GM19035 (cell line): ENCODE measurements at regions not wholly inside any gene's neighbourhood (a gene's known extent, or its start where the extent isn't known, plus 50 kb on each side); places are given as distances from the start of the nearest gene placed in this dataset.

Experiments used
- ATAC-seq: cut with Tn5 transposase; IDR thresholded peaks from one replicate; pipeline ENCODE4 v1.9.1; 2021; ENCODE audit not compliant: unreplicated experiment

DNA sequence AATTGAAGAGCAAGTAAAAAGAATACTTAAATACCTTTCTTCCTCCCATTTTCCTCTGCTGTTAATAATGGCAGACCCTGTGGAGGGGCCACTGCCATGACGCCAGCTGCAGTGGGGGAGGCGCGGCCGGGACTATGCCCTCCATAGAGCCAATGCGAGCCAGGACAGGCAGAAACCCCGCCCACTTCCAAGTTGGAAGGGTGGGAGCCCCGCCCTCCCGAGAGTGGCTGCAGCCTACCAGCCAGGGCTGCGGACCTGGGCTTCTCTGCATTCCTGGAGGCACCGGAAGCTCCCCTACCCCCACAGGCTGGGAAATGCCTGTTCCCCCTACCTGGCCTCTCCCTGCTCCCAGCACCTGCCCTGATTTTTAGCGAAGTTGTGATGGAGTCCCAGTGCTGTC, 439.4 kb upstream of the CDH19 start:
- no peak for ATAC-seq

DNA sequence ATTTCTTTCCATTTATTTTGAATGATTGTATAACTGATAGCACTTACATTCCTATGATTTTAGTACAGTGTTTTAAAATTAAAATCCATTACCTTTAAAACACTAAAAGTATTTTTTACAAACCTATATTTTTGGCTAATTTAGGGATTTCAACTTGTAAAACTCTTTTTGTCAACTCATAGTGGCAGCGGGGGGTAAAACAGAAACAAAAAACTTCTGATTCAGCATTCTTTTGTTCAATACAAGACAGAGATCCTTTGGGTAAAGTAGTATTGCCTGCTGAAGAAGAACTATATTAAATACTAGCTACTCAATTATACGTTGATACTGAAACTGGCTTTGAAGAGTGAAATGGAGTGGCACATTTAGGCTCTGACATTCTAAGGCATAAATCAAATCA, 437.4 kb upstream of the CDH19 start:
- no peak for ATAC-seq

DNA sequence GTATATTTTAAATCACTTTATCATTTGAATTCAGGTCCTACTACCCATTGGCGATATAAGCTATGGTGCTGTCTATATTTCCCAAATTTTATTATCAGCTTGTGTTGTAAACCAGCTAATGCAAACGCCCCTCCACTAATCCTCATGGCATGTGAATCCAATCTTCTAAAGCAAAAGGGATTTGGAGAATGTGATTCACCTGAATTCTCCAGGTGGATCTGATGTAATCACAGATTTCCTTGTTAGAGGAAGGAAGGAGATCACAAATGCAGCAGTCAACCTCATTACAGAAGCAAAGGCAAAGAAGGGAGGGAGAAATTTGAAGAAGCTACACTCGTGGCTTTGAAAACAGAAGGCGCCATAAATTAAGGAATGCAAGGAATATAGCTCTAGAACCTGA, 431.1 kb upstream of the CDH19 start:
- ATAC-seq = no peak

DNA sequence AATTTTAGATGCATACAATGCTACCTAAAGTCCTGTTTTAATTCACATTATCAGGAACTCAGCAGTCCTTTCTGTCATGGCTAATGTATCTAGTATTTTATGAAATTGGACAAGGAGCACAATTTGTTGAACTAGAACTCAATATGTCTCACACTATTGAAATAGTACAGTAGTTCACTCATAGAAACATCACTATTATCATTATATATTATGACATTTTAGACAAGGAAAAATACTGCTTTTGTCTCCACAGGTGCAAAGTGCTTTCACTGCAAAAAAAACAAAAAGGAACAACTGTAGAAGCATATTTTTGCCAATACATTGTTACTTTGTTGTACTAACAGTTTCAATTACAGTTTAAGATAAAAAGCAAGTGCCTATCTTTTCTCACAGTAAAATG, 419.2 kb upstream of the CDH19 start:
- no peak for ATAC-seq

DNA sequence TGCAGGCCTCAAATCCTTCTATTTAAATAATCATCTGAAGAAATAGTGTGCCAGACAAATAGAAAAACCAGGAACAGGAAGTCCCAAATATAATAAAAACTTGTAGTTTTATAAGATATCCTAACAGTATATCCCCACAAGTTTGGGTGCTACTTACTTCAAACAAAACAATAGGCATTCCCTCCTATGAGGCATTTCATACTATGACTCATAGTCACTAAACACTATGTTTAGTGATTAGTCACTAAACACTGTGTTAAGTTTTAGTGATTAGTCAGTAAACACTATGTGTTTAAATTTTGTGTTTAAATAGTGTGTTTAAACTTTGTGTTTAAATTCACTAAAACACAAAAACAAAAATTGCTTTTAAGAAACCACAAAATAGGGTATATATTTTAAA, 407.0 kb upstream of the CDH19 start:
- no peak for ATAC-seq

DNA sequence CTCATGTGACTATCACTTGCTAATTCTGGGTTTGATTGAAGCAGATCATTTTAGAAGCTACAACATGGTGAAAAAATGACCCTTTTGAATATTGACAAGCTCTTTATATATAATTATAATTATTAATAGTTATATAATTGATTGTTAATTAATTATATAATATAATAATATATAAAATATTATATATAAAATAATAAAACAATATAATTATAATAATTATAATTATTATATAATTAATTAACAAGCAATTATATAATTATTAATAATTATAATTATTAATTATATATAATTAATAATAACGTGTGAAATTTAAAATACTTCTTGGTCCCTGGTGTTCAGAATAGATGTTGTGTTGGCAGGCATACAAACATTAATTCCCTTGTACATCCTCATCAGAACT, 404.1 kb upstream of the CDH19 start:
- ATAC-seq = no peak

DNA sequence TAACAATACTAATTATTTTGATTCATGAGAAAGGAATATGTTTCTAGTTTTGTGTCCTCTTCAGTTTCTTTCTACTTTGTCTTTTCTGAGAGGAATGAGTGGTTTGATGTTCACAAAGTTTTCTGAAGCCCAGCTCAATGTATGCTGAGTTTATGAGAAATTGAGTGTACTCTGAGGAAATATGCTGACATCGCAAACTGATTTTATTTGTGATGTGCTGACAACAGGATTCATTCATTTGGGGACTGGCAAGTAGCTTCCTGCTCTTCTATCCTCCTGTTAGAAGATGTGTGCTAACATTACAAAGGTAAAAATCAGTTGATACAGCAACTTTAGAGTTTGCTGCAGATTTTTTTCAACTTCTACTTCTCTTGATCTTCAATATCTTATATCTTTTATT, 403.2 kb upstream of the CDH19 start:
- ATAC-seq = no peak

DNA sequence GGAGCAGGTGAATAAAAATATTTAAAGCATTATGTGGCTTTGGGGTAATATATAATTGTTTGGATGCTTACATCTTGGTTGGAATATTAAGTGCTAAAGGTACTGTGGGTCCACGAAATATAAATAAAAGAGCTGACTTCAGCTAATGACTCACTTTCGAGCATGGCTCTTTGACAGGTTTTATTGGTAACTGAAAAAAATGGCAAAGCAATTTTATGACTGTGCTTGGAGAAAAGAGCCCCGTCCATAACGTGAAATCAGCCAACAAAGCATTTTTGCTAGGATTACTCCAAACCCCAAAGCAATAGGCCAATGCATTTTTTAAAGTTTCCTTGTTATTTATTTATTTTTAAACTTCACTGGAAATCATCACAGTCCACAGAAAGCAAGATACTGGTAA, 397.2 kb upstream of the CDH19 start:
- no peak for ATAC-seq

DNA sequence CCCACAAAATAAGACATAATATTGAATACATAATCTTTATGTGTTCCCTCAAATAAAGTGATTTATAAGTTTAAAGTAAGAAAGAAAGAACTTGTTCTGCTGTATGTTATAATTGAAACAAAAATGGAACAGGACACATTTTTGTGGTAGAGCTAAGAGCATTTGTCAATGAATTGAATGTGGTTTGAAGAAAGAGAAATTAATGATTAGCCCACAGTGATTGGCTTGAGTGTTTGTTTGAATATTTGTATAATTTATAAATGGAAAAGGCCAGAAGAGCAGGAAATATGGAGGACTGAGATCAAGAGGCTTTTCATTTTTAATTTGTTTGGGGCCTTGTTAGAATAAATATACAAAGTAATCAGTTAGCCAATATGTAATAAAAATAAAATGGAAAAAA, 395.1 kb upstream of the CDH19 start:
- ATAC-seq = no peak

DNA sequence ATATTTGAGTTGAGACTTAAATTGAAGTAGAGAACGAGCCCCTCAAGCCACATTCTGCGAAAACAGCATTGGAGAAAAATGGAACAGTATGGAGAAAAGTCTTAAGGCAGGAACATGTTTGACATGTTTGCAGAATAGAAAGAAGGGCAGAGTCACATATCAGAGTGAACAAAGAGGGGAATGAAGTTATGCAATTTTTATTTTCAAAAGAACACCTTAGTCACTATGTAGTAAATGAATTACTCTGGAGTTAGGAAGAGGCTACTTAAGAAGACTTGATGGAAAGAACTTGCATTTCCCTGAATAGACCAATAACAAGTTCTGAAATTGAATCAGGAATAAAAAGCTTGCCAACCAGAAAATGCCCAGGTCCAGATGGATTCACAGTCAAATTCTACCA, 391.4 kb upstream of the CDH19 start:
- ATAC-seq = no peak

GRCh38 chr18:66994790-66995189, 390.9 kb upstream of the CDH19 start:
- no peak for ATAC-seq

DNA sequence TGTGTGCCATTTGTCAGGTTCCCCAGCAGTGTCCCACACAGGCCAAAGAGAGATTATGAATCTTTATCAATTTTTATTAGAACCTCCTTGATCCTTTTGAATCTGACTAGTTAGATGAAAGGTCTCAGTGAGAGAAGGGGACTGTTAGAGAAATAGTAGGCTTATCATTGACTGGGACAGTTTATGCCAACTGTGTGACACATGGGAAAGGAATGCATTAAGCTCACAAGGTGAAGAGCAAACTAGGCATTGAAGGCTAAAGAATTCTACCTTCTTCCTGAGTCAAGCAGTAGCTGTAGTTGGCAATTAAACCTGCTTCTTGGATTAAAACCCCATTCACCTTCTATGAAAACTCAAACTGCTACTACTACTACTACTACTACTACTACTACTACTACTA, 389.6 kb upstream of the CDH19 start:
- no peak for ATAC-seq

DNA sequence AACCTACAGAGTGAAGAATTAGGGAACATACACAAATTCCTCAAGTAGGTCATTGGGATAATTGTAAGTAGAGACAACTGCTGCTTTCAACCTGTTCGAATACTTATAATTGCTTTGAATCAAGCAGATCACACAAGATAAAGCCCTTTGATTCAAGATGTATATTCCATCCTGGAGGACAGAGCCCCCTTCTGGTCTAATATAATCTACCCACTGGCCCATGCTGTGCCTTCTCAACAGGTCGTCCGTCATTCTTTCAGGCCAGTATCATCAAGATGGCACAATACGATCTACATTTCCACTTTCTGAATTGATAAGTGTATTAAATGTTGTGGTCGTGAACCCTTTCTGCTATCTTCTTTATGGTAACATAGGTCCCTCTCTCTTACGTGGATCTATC, 387.0 kb upstream of the CDH19 start:
- ATAC-seq = no peak

DNA sequence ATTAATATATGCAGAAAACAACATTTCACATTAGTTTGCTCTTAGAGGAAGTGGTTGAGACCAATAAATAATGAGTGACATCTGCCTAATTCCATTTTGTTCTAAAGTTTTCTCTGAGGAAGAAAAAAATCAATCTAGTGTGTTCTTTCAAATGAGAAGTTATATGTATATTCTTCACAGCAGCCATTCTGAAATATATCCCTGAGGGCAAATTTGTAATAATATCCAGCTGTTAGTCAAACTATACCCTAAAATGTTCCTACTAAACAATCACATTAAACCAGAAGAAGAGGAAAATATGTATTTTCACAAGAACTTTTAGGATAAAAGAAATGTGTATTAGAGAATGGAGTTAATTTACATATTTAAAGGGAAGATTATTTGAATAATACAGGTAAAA, 375.1 kb upstream of the CDH19 start:
- no peak for ATAC-seq

DNA sequence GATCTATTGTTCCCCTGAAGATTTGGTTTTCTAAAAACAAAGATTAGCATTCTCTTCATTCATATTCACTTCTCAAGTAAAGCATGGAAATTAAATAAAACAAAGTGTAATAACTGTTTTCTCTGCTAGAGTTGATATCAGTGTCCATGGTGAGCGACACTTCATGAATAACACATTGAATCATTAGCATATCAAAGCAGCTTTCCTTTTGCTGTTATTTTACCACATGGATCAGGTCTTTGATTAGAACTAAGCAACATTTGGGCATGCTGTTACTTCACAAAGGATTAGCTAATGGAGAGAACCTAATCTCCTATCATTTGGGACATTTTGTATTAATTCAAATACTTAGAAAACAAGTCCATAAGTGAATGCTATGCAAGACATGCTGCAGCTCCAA, 368.8 kb upstream of the CDH19 start:
- ATAC-seq = no peak

GRCh38 chr18:66971960-66972359, 368.1 kb upstream of the CDH19 start:
- ATAC-seq = no peak

DNA sequence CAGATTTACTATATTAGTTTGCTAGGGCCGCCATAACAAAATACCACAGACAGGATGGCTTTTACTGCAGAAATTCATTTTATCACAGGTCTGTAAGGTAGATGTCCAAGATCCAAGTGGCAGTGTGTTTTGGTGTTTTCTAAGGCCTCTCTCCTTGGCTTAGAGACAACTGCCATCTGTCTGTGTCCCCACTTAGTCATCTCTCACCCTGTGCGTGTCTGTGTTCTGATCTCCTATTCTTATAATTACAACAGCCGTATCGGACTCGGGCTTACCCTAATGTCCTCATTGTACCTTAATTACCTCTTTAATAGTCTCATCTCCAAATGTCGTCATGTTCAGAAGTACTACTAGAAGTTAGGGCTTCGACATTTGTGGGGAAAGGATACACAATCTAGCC, 362.3 kb upstream of the CDH19 start:
- ATAC-seq = no peak

DNA sequence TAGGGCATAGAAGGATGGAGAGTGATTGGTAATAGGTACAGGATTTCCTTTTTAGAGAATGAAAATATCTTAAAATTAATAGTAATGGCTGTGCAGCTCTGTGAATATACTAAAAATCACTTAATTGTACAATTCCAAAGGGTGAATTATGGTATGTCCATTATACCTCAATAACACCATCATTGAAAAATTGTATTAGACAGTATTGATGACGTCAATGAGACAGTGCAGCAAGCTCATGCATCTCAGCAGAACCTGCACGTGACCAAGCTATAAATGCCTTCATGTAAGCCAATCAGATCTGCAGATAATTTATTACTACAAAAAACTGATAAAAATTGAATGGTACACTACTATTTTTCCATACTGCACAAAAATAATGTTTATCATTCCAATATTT, 354.4 kb upstream of the CDH19 start:
- no peak for ATAC-seq

- ATAC-seq = no peak
Measured at GRCh38 chr18:66951750-66952149, 347.9 kb upstream of the CDH19 start.

DNA sequence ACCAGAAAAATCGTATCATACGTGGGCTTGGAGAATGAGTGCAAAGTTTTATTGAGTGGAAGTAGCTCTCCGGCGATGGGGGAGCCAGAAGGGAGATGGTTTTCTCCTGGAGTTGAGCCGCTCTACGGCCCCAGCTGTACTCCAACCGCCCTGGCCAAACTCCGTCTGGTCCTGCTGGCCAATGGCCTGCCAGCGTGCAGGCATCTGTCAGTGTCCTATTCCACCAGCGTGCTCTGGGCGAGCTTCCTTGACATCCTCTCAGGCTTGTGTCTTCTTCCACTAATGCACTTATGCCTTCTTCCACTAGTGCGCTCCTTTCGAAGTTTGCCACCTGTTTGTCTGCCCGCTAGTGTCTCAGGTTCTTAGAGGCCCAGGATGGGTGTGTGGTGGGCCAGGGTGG, 345.5 kb upstream of the CDH19 start:
- ATAC-seq = no peak

GRCh38 chr18:66937546-66937945, 333.7 kb upstream of the CDH19 start:
- ATAC-seq = no peak

DNA sequence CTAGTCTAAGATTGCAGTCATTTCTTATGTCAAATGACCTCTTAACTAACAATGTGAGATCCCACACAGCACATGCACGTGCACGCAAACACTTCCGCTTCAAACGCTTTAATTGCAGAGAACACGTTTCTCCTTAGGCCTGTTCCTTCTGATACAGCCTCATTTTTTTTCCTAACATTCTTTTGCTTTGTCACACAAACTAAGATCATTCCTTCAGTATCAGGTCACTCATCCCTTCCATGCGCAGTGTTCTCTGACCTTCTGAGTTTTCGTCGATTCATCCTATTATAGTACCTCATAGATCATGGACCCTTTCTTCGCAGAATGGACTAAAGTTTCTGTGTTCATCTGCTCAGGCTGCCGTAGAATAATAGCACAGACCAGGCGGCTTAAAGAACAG, 327.1 kb upstream of the CDH19 start:
- ATAC-seq = no peak

GRCh38 chr18:66916834-66917233, 312.9 kb upstream of the CDH19 start:
- no peak for ATAC-seq

DNA sequence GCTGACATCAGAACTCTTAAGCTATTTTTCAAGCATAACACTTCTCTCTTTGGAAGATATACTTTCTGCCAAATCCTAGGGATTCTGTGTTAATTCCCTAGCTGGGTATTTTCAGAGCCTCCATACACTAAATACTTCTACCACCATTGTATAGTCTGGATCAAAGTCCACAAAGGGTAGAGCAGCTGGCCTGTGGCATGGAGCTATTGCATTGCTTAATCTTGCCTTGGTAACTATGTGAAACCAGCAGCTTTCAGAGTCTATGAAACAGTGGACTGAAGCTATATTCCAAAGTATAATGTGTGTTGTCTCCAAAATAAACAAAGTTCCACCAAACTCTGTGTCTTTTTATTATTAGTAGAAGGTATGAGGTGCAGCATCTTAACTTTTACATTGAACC, 296.9 kb upstream of the CDH19 start:
- no peak for ATAC-seq
